ENCODE measurements at regions not wholly inside any gene's neighbourhood (a gene's known extent, or its start where the extent isn't known, plus 50 kb on each side); places are given as distances from the start of the nearest gene placed in this dataset.

DNA sequence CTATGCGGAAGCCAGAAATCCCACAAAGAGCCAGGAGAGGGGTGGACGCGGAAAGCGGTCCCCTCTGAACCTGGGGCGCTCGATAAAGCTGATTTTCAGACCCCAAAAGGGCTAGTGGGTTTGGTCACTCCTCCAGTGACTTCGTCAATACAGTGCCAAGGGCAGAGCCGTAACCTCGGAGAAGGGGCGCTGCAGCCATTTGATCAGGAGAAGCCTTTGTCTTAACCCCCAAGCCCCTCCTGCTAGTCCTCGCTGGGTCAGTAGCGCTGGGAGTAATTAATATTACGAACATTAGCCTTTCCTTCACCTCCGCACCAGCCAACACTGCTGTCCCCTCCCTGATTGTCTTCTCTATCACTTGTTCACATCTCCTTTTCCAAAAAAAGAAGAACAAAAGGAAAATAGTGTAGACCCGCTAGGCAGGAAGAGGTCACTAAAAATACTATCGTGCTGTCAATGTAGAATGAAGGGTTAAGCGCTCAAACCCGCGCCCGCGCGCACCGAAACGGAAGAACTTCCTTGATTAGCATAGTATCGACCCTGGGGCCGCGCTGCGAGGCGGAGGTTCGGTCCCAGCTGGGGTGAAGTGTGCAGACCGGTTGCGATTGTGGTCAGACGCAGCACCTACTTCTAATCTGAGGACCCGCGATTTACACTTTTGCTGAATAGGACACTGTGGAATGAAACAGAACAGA, 63.2 kb upstream of the MAPRE2 start:
- TF ChIP-seq, protein P1, sequence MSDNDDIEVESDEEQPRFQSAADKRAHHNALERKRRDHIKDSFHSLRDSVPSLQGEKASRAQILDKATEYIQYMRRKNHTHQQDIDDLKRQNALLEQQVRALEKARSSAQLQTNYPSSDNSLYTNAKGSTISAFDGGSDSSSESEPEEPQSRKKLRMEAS (IDR thresholded peaks at IDR 0.05): peak; percentile 21
- no peak for TF ChIP-seq JUND (IDR thresholded peaks at IDR 0.05)
- H3K27me3 ChIP-seq (ENCODE audit: control insufficient read depth in 4 of 4, insufficient read depth in 4 of 4, low read length in 3 of 4): no peaks in the 10 kb centered on the region
- peak; percentile 49 for DNase-seq (ENCODE audit: low spot score)
- peak overlapping the region in 1 of 2 donors; percentile 66 for H3K27ac ChIP-seq (ENCODE audit: low read depth in 1 of 2, low read length in 2 of 2)
- peak overlapping the region; percentile 71 to 92 for H3K9ac ChIP-seq (ENCODE audit: low read depth in 1 of 2, low read length in 2 of 2)
- H3K9me3 ChIP-seq (ENCODE audit: control insufficient read depth in 4 of 4, low read length in 3 of 4): no peaks in the 10 kb centered on the region
- H3K4me1 ChIP-seq (ENCODE audit: control insufficient read depth in 4 of 4, insufficient read depth in 4 of 4, low read length in 3 of 4): peaks cover 5 to 27% (median 23%) of the 10 kb centered on the region in 4 donors
- H3K4me3 ChIP-seq (ENCODE audit: low read depth in 1 of 3, low read length in 3 of 3): peak overlapping the region; percentile 71 to 96 (median 92)
- under 1% methylated on average over 35 of the region's 35 CpGs for WGBS
- no peaks in the 10 kb centered on the region for H3K36me3 ChIP-seq (ENCODE audit: control insufficient read depth in 4 of 4, insufficient read depth in 3 of 4, low read depth in 1 of 4, low read length in 3 of 4)

DNA sequence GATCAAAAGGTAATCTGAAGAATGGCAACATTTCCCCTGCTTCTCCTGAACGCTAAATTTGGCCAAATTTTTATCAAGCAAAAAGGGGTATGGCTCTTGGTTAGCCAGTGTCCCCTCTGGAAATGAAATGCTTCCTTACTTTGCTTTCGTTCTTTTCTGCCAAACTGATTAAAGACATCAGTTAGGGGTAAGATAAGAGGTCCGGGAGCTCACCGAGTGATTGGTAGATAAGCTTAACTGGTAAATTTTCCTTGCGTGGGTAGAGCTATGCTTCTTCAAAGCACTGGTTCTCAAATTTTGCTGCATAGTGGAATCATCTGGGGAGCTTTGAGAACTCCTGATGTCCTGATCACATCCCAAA, 62.7 kb upstream of the MAPRE2 start:
- TF ChIP-seq FOXA2 (IDR thresholded peaks at IDR 0.05) (no peak), SP1 (IDR thresholded peaks at IDR 0.05) (no peak), NR2F2 (IDR thresholded peaks at IDR 0.05) (no peak), HNF4A (conservative IDR thresholded peaks at IDR 0.05) (no peak), TAF1 (conservative IDR thresholded peaks at IDR 0.05) (no peak), RXRA (IDR thresholded peaks at IDR 0.05) (no peak), RAD21 (IDR thresholded peaks at IDR 0.05) (no peak), GABPA (IDR thresholded peaks at IDR 0.05 in 1 of 2, conservative IDR thresholded peaks at IDR 0.05 in 1 of 2) (no peak), JUND (IDR thresholded peaks at IDR 0.05) (no peak), HNF4G (IDR thresholded peaks at IDR 0.05) (no peak)
- TF ChIP-seq, protein P2, sequence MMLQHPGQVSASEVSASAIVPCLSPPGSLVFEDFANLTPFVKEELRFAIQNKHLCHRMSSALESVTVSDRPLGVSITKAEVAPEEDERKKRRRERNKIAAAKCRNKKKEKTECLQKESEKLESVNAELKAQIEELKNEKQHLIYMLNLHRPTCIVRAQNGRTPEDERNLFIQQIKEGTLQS (IDR thresholded peaks at IDR 0.05): no peak
- TF ChIP-seq, protein P1 (IDR thresholded peaks at IDR 0.05): no peak
- TF ChIP-seq, protein P3, sequence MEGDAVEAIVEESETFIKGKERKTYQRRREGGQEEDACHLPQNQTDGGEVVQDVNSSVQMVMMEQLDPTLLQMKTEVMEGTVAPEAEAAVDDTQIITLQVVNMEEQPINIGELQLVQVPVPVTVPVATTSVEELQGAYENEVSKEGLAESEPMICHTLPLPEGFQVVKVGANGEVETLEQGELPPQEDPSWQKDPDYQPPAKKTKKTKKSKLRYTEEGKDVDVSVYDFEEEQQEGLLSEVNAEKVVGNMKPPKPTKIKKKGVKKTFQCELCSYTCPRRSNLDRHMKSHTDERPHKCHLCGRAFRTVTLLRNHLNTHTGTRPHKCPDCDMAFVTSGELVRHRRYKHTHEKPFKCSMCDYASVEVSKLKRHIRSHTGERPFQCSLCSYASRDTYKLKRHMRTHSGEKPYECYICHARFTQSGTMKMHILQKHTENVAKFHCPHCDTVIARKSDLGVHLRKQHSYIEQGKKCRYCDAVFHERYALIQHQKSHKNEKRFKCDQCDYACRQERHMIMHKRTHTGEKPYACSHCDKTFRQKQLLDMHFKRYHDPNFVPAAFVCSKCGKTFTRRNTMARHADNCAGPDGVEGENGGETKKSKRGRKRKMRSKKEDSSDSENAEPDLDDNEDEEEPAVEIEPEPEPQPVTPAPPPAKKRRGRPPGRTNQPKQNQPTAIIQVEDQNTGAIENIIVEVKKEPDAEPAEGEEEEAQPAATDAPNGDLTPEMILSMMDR (IDR thresholded peaks at IDR 0.05; ENCODE audit: low read depth, low read length, missing input control): no peak
- TF ChIP-seq, protein P4, sequence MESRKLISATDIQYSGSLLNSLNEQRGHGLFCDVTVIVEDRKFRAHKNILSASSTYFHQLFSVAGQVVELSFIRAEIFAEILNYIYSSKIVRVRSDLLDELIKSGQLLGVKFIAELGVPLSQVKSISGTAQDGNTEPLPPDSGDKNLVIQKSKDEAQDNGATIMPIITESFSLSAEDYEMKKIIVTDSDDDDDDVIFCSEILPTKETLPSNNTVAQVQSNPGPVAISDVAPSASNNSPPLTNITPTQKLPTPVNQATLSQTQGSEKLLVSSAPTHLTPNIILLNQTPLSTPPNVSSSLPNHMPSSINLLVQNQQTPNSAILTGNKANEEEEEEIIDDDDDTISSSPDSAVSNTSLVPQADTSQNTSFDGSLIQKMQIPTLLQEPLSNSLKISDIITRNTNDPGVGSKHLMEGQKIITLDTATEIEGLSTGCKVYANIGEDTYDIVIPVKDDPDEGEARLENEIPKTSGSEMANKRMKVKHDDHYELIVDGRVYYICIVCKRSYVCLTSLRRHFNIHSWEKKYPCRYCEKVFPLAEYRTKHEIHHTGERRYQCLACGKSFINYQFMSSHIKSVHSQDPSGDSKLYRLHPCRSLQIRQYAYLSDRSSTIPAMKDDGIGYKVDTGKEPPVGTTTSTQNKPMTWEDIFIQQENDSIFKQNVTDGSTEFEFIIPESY (IDR thresholded peaks at IDR 0.05): no peak

More for the DNA sequence above, 62.7 kb upstream of the MAPRE2 start:
- peaks cover 5 to 27% (median 23%) of the 10 kb centered on the region in 4 donors for H3K4me1 ChIP-seq (ENCODE audit: control insufficient read depth in 4 of 4, insufficient read depth in 4 of 4, low read length in 3 of 4)
- H3K36me3 ChIP-seq (ENCODE audit: control insufficient read depth in 4 of 4, insufficient read depth in 3 of 4, low read depth in 1 of 4, low read length in 3 of 4): no peaks in the 10 kb centered on the region
- DNase-seq (ENCODE audit: low spot score): no peak
- H3K4me3 ChIP-seq (ENCODE audit: low read depth in 1 of 3, low read length in 3 of 3): peak overlapping the region; percentile 71 to 96 (median 92)
- H3K9me3 ChIP-seq (ENCODE audit: control insufficient read depth in 4 of 4, low read length in 3 of 4): no peaks in the 10 kb centered on the region
- H3K27ac ChIP-seq (ENCODE audit: low read depth in 1 of 2, low read length in 2 of 2): peak overlapping the region; percentile 64 to 66
- peak overlapping the region; percentile 17 to 92 for H3K9ac ChIP-seq (ENCODE audit: low read depth in 1 of 2, low read length in 2 of 2)
- H3K27me3 ChIP-seq (ENCODE audit: control insufficient read depth in 4 of 4, insufficient read depth in 4 of 4, low read length in 3 of 4): no peaks in the 10 kb centered on the region
- WGBS: under 1% methylated on average over 5 of the region's 5 CpGs
